Caki2 (cell line): ENCODE measurements at regions not wholly inside any gene's neighbourhood (a gene's known extent, or its start where the extent isn't known, plus 50 kb on each side); places are given as distances from the start of the nearest gene placed in this dataset.

Experiments
- DNase-seq: peaks from one replicate; pipeline ENCODE4 v3.0.0-alpha.2; 2015; ENCODE audit warnings: low read depth
- in situ Hi-C: cut with HindIII; loops from 2 replicates; pipeline ENCODE4 v1.10.0; 2016; ENCODE audit warnings: low sequenced_read_pairs, low pct_unique_long_range_greater_than_20kb, mixed read lengths

GRCh38 chr18:57202881-57203280, 56.0 kb downstream of the BOD1L2 start:
- DNase-seq = no peak
- in situ Hi-C loops = no loop called here

- no peak for DNase-seq
- in situ Hi-C loops = no loop called here
Measured at GRCh38 chr18:57205641-57206040, 58.8 kb downstream of the BOD1L2 start.

DNA sequence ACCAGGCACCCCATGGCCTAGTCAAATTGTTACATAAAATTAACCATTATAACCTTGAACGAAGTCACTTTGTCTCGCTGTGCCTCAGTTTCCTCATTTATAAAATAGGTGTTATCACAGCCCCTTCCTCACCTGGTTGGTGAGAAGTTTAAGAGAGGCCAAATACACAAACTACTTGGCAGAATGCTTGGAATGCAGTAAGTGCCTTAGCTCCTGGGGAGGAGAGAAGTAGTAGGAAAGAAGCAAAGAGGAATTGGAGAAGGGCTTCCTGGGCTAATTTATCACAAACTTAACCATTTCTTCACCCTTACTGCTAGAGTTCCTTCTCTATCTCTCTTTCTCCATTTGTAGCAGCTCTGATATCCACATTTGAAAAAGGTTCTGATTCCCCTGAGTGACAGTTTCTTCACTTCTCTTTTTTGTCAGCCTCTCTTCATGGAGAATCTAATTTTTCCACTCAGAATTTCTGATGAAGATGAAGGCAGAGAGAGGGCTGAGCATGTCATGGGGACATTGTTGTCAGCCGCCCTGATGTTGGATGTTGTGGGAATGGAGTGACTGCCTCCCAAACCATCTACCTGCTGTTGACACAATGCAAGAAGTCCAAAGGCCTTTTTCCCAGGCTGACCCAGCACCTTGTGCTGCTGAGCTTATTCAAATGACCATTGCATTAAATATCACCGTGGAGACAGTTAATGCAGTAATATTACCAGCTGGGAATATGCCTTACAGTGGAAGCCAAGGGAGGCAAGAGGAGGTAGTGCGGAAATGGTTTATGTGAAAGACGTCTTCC, 60.4 kb downstream of the BOD1L2 start:
- no peak for DNase-seq
- in situ Hi-C loops = no loop called here

- no peak for DNase-seq
- in situ Hi-C loops = no loop called here
Measured at GRCh38 chr18:57208047-57208446, 61.2 kb downstream of the BOD1L2 start.

- in situ Hi-C loops = no loop called here
- DNase-seq = no peak
Measured at GRCh38 chr18:57209713-57210106, 62.8 kb downstream of the BOD1L2 start.

DNA sequence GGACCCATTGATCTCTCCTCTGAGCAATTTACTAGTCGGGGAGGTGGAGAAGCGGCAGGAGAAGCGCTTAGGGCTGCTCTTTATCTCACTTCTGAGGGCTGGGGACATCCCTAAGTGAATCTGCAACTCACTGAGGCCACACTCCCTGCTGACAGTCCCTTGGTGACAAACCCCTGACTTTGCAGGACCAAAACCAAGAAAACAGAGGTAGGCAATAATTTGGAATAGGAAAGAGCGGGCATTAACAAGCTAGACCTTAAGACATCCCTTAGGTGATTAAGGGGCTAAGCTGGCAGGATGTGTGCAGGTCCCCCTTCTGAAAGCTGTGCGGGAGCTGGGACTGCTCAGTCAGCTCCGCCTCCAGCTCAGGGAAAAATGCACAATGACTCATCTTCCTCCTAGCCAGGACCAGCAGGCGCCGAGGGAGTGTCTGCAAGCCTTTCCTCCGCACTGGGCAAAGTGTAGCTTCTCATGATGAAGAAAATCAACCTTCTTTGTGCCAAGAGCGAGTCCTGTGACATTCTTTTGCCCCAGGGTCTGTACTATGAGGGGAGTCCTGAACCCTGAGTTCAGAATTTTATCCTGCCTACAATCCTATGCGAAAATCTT, 63.3 kb downstream of the BOD1L2 start:
- DNase-seq = peak; percentile 76
- in situ Hi-C loops = no loop called here

DNA sequence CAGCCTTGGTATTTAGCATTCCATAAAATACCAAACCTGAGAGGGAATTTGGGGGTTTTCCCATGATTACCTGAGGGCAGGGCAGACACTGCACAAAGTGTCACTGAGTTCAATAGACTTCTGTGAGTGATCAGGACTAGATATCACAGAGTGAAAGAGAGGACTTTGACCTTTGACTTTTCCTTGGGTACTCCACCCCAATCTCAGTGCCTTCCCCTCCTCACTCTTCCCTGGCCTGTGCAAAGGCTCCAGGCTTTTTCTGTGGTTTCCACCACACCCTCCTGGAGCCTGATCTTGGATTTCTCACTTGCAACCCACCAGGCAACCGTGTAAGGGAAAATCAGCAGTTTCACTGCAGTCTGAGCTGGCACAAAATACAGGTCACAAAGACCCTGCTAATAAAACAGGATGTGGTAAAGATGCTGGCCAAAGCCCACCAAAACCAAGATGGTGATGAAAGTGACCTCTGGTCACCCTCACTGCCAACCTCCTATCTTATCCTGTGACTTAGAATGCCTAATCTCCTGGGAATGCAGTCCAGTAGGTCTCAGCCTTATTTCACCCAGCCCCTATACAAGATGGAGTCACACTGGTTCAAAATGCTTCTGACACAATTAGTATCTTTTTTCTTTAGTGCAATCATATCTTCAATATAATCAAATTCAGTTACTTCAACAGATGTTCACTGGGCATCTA, 64.0 kb downstream of the BOD1L2 start:
- in situ Hi-C loops = no loop called here
- DNase-seq = peak; percentile 71

DNA sequence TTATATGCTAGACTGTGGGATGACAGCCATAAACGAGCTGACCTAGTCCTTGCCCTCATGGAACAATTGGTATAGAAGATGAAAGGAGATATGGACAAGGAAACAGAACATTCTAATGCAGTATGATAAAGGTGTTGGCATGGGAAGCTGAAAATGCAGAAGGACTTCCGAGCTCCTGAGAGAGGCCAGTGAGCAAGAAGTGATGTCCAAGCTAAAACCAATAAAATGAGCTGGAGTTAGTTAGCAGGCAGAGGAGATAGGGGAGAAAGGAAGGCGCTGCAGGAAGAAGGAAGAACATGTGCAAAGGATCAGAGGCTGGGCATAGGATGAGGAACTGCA, 64.5 kb downstream of the BOD1L2 start:
- DNase-seq = no peak
- in situ Hi-C loops = no loop called here

- DNase-seq = no peak
- in situ Hi-C loops = no loop called here
Measured at GRCh38 chr18:57211776-57212175, 64.9 kb downstream of the BOD1L2 start.

GRCh38 chr18:57212678-57213077, 65.8 kb downstream of the BOD1L2 start:
- no peak for DNase-seq
- in situ Hi-C loops = no loop called here

GRCh38 chr18:57214976-57215375, 68.1 kb downstream of the BOD1L2 start:
- DNase-seq = no peak
- in situ Hi-C loops = no loop called here

DNA sequence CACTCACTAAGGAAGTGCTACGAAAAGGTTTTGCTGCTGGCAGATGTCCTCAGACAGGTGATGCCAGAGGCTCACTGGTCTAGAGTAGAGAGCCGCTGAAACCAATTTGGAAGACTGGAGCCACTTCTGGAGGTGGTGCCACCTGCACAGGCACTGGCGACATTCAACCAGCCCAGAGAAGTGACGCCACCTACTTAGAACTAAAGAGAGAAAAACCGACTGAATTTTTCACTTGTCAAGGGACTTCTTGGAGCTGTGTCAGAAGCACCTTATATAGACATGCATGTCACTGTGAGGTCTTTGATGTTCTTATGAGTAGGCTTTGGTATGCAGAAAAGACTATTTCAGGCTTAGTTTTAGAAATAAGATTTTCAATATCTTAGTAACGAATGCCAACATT, 71.4 kb downstream of the BOD1L2 start:
- no peak for DNase-seq
- in situ Hi-C loops = no loop called here

- no peak for DNase-seq
Measured at GRCh38 chr18:57219964-57220363, 73.1 kb downstream of the BOD1L2 start.

GRCh38 chr18:57220480-57220879, 73.6 kb downstream of the BOD1L2 start:
- in situ Hi-C loops = no loop called here
- DNase-seq = no peak

More at GRCh38 chr18:57219964-57220363, 73.1 kb downstream of the BOD1L2 start:
- in situ Hi-C loops = no loop called here

GRCh38 chr18:57220930-57221483, 74.1 kb downstream of the BOD1L2 start:
- no peak for DNase-seq
- in situ Hi-C loops = no loop called here

DNA sequence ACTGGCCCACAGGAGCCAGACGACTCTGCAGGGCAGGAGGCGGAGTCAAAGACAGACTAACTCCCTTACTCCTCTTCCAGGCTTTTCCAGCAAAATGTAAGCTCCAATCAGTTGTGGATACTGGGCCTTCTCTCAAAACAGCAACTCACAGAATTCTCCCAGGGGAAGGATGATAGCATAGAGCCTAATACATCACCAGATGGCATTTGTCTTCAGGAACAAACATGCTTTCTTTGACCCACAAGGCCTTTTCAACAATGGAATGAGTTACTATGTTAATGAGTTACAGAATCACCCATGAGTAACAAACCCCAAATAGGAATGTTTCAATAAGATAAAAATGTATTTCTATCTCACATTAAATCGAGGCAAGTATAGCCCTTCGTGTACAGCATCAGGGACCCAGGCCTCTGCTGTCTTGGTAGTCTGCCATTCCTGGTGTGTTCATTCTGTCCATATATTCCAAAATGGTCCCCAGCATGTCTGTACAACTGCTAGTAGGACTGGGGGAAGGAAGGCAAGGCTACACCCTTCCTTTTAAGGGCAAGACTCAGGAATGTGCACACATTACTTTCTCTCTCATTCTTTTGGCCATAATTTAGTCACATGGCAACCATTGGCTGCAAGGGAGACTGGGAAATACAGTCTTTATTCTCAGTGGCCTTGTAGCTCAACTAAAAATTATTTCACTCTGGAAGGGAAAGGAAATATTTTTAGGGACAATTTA, 76.4 kb downstream of the BOD1L2 start:
- in situ Hi-C loops = no loop called here
- peak; percentile 79 for DNase-seq

- in situ Hi-C loops = no loop called here
- DNase-seq = no peak
Measured at GRCh38 chr18:57230861-57231585, 84.1 kb downstream of the BOD1L2 start.

- DNase-seq = no peak
- in situ Hi-C loops = no loop called here
Measured at GRCh38 chr18:57231864-57232263, 85.0 kb downstream of the BOD1L2 start.
